Neutrophil (primary cell): ENCODE measurements at regions not wholly inside any gene's neighbourhood (a gene's known extent, or its start where the extent isn't known, plus 50 kb on each side); places are given as distances from the start of the nearest gene placed in this dataset.

Experiments used
- H3K27ac ChIP-seq: fragments of 200-600 bp; sonication (generic); 2 replicates; pipeline ENCODE4 v1.5.1; 2016; ENCODE audit warnings: mild to moderate bottlenecking, moderate library complexity
- H3K27me3 ChIP-seq: fragments of 200-600 bp; sonication (generic); 2 replicates; pipeline ENCODE4 v1.6.0; 2016; ENCODE audit warnings: mild to moderate bottlenecking
- H3K36me3 ChIP-seq: fragments of 200-600 bp; sonication (generic); 2 replicates; pipeline ENCODE4 v1.5.1; 2017
- H3K4me1 ChIP-seq, 2 experiments: fragments of 200-600 bp in 1 of 2; sonication (generic) in 1 of 2; 1 replicate in 1 of 2; 2 replicates in 1 of 2; pipeline versions ENCODE4 v1.5.1 to v1.6.1; 2013 to 2016; ENCODE audit warnings: low read depth in 1 of 2, low read length in 1 of 2, mild to moderate bottlenecking in 1 of 2, moderate library complexity in 1 of 2; ENCODE audit not compliant: control insufficient read depth in 1 of 2, insufficient read depth in 1 of 2
- H3K4me3 ChIP-seq, 2 experiments: fragments of 200-600 bp in 1 of 2; sonication (generic) in 1 of 2; 1 replicate in 1 of 2; 2 replicates in 1 of 2; pipeline ENCODE4 v1.5.1; 2013 to 2016; ENCODE audit warnings: low read depth in 1 of 2, low read length in 1 of 2, mild to moderate bottlenecking in 1 of 2, moderate library complexity in 1 of 2
- H3K9me3 ChIP-seq: fragments of 200-600 bp; sonication (generic); 2 replicates; pipeline ENCODE4 v1.5.1; 2016
- TF ChIP-seq, protein P1 (sequence below): fragments of 200-600 bp; sonication (generic); IDR thresholded peaks from 2 replicates; pipeline ENCODE4 v1.5.1; 2016; ENCODE audit warnings: antibody characterized with exemption

DNA sequence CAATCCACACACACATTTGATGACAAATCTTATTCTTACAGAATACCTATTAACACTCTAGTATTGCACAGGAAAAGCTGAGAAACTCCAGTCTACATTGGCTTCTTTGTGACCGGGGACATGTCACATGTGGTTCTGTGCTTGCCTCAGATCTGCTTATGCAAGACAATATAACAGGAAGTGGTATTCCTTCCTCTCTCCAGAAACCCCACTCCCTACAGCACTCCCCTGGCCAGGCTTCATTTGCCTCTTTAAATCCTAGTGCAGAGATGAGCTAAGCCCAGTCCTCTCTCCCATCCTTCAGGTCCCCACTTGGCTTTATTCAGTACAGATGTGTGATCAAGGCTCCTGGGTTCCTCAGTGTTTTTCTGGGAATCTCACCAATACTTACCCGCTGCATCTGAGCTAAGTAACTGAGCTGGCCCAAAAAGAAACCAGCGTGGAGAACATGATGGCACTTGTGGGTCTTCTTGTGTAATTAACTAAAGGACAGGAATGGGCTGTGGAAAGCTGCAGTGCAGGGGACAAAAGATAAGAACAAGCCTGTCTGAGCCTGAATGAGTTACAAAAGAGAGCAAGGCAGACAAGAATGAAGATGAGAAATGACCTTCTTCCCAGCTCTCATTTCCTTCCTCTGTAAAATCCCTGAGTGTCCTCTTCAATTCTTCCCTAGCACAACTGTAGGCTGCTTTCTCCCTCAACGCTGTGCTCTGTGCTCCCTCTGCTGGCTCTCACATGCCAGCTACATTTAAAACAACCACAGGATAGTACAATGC is 105.6 kb downstream of the HNRNPD start:
- Histone ChIP-seq H3K27ac (peak overlapping the region; percentile 55), H3K36me3 (no peaks in the 10 kb centered on the region), H3K27me3 (peaks cover 28% of the 10 kb centered on the region), H3K9me3 (no peaks in the 10 kb centered on the region), H3K4me3 (peak overlapping the region in 1 of 2 experiments; percentile 20), H3K4me1 (peaks cover 18 to 24% of the 10 kb centered on the region in 2 experiments)
- TF ChIP-seq, protein P1, sequence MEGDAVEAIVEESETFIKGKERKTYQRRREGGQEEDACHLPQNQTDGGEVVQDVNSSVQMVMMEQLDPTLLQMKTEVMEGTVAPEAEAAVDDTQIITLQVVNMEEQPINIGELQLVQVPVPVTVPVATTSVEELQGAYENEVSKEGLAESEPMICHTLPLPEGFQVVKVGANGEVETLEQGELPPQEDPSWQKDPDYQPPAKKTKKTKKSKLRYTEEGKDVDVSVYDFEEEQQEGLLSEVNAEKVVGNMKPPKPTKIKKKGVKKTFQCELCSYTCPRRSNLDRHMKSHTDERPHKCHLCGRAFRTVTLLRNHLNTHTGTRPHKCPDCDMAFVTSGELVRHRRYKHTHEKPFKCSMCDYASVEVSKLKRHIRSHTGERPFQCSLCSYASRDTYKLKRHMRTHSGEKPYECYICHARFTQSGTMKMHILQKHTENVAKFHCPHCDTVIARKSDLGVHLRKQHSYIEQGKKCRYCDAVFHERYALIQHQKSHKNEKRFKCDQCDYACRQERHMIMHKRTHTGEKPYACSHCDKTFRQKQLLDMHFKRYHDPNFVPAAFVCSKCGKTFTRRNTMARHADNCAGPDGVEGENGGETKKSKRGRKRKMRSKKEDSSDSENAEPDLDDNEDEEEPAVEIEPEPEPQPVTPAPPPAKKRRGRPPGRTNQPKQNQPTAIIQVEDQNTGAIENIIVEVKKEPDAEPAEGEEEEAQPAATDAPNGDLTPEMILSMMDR = no peak

DNA sequence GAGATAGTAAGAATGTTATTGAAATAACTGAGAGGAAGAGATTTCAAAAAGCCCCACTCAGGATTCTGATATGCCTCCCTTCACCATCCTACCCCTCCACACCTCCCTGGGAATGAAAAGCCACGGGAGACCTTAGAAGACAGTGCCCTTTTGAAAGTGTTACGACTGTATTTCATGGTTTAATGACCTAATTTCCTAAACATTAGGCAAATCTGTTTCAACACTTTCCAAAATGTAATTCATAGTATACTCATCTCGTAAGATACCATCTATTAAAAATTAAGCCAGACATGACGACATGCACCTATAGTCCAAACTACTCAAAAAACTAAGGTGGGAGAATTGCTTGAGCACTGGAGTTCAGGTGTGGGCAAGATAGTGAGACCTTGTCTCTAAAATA is 106.3 kb downstream of the HNRNPD start:
- Histone ChIP-seq H3K9me3 (no peaks in the 10 kb centered on the region), H3K4me3 (no peak overlapping the region), H3K36me3 (no peaks in the 10 kb centered on the region), H3K27me3 (peaks cover 21% of the 10 kb centered on the region), H3K4me1 (peaks cover 18 to 24% of the 10 kb centered on the region in 2 experiments), H3K27ac (peak overlapping the region; percentile 55)
- TF ChIP-seq, protein P1 = no peak

DNA sequence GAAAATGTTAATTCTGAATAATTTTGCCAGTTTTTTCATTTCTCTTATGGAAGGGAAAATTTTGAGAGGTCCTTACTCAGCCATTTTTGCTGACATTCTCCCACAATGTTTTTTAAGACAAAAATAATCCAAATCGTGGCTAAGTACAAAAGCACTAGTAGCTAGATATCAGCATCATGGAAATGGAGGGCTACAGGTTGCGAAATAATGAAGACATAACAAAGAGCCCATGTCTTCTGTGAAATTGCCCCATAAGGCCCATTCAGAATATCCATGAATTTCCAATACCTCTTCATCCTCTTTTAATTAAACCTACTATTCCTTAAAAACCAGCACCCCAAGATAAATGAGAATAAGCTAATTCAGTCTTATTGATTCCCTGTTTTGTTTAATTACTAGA is 107.4 kb downstream of the HNRNPD start:
- H3K27me3 ChIP-seq = peaks cover 10% of the 10 kb centered on the region

DNA sequence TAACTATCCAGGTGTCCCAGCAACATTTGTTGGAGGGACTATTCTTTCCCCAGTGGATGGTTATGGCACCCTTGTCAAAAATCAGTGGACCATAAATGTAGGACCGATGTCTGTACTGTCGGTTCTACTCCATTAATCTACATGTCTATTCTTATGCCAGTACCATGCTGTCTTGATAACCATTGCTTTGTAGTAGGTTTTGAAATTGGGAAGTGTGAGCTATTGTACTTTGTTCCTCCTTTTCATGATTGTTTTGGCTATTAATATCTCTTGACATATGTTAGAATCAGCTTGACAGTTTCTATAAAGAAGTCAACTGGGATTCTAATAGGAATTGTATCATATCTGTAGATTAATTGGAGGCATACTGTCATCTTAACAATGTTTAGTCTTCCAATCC is 112.7 kb downstream of the HNRNPD start:
- Histone ChIP-seq H3K36me3 (no peaks in the 10 kb centered on the region), H3K4me3 (no peak overlapping the region), H3K27me3 (no peaks in the 10 kb centered on the region), H3K9me3 (no peaks in the 10 kb centered on the region), H3K27ac (no peak overlapping the region), H3K4me1 (no peaks in the 10 kb centered on the region)
- TF ChIP-seq, protein P1 = no peak

More for the DNA sequence above, 107.4 kb downstream of the HNRNPD start:
- Histone ChIP-seq H3K27ac (no peak overlapping the region), H3K4me1 (peaks cover 18 to 24% of the 10 kb centered on the region in 2 experiments), H3K9me3 (no peaks in the 10 kb centered on the region), H3K36me3 (no peaks in the 10 kb centered on the region), H3K4me3 (no peak overlapping the region)
- TF ChIP-seq, protein P1 = no peak

DNA sequence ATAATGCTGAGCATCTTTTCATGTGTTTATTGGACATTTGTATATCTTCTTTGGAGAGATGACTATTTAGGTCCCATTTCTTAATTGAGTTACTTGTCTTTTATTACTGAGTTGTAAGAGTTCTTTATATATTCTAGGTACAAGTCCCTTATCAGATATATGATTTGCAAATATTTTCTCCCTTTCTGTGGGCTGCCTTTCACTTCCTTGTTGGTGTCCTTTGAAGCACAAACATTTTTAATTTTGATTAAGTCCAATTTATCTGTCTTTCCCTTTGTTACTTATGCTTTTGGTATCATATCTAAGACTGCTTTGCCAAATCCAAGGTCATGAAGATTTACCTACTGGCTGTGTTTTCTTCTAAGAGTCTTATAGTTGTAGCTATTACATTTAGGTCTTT is 113.2 kb downstream of the HNRNPD start:
- H3K9me3 ChIP-seq = no peaks in the 10 kb centered on the region
- H3K27ac ChIP-seq = no peak overlapping the region
- H3K27me3 ChIP-seq = no peaks in the 10 kb centered on the region
- H3K4me3 ChIP-seq = no peak overlapping the region
- TF ChIP-seq, protein P1 = no peak
- H3K36me3 ChIP-seq = no peaks in the 10 kb centered on the region
- no peaks in the 10 kb centered on the region for H3K4me1 ChIP-seq
